B cell (primary cell): ENCODE measurements at regions not wholly inside any gene's neighbourhood (a gene's known extent, or its start where the extent isn't known, plus 50 kb on each side); places are given as distances from the start of the nearest gene placed in this dataset.

Source experiments
- CTCF ChIP-seq: fragments of 200-600 bp; IDR thresholded peaks from one replicate; pipeline ENCODE4 v1.8.0; 2022; ENCODE audit warnings: antibody characterized with exemption, mild to moderate bottlenecking
- EZH2 ChIP-seq: IDR thresholded peaks from 2 replicates; pipeline ENCODE4 v1.6.1; 2012; ENCODE audit warnings: borderline replicate concordance, low read depth, mild to moderate bottlenecking, moderate library complexity, low read length; ENCODE audit not compliant: insufficient read depth, poor library complexity, severe bottlenecking

- TF ChIP-seq CTCF, result no peak
- no peak for TF ChIP-seq EZH2
These were observed 109.6 kb downstream of the ENGASE start for GRCh38 chr17:79184219-79184618.
